Right lobe of liver (tissue), 4 donors: ENCODE measurements at regions not wholly inside any gene's neighbourhood (a gene's known extent, or its start where the extent isn't known, plus 50 kb on each side); places are given as distances from the start of the nearest gene placed in this dataset.

Experiments used
- CTCF ChIP-seq, 4 donors: fragments of 200-600 bp in 3 of 4; fragments of 450-650 bp in 1 of 4; IDR thresholded peaks; one replicate each; pipeline versions ENCODE4 v1.5.1 to v1.8.0; 2016 to 2022; ENCODE audit warnings: antibody characterized with exemption in 4 of 4, mild to moderate bottlenecking in 2 of 4
- POLR2A ChIP-seq: fragments of 450-650 bp; IDR thresholded peaks from one replicate; pipeline ENCODE4 v1.6.1; 2017; ENCODE audit warnings: antibody characterized with exemption, mild to moderate bottlenecking
- donor health status: DM: no; HTN: no; CAD: no.
- donor health status: DM: no; HTN: no; CAD: no.
- donor health status: DM: no; HTN: yes; CAD: no.

GRCh38 chr9:86670536-86670935 lies 276.8 kb downstream of the GAS1 start:
- TF ChIP-seq POLR2A (no peak), CTCF (IDR thresholded peaks at IDR 0.05) (no peak)
